HG02981 (cell line): ENCODE measurements at regions not wholly inside any gene's neighbourhood (a gene's known extent, or its start where the extent isn't known, plus 50 kb on each side); places are given as distances from the start of the nearest gene placed in this dataset.
"Not testable (repeated sequence)": the region's sequence is repeated elsewhere in the genome, so short reads cannot be mapped to it uniquely, and the experiment has no call there.

Experiments
- ATAC-seq: cut with Tn5 transposase; IDR thresholded peaks from one replicate; pipeline ENCODE4 v1.9.1; 2021; ENCODE audit warnings: mild to moderate bottlenecking, moderate library complexity; ENCODE audit not compliant: unreplicated experiment

DNA sequence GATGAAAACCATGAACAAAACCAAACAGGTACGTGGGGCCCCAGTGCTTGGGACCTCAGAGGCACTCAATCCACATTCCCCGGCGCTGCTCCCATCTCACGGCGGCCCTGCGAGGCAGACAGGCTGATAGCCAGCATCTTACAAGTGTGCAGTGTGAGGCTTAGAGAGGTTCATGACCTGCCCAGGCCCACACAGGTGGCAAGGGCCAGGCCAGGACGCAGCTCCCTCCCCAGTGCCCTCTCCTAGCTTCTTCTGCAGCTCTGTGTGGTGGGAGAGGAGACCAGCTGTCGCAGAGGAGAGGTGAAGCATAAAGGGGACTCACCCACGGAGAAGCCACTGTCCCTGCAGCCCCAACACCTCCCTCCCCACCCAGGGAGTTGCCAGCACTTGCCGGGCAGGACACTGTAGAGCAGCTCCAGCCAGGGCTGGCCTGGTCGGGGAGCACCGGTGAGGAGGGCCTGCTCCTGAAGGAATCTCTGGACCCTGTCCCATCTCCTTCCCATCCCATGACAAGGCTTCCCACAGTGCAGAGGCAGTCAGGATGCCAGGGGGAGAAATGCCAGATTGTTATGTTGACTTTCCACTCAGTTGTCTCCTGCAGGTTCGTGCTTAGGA lies 92.4 kb upstream of the TMEM45B start:
- no peak for ATAC-seq

DNA sequence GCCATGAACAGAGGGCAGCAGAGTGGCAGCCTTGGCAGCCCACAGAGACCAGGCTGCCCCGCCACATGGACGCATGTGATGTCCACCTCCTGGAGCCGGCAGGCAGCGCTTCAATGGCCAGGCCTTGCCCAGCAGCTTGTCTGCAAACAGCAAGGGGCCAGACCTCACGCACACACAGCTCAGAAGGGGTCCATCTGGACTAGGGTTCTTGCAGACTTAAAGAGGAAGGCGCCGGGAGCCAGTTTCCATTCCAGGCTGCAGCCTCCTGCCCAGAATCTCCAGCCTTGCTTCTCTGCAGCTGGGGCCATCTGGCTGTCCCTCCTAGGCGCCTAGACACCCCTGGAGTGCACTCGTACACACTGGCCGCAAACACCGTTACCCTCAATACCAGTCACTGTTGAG lies 91.9 kb upstream of the TMEM45B start:
- ATAC-seq: no peak

DNA sequence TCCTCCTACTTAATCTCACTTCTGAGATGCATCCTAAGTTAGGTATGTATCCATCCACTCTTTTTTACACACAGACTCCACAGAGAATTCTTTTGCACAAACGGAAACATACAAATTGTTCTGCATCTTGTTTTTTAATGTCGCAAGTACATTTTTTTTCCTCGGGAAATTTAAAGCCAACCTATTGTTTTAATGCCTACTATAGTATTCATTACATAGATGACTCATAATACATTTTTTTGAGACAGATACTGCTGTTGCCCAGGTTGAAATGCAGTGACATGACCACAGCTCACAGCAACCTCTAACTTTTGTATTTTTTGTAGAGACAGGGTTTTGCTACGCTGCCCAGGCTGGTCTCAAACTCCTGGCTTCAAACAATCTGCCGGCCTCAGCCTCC lies 90.8 kb upstream of the TMEM45B start:
- ATAC-seq: no peak

DNA sequence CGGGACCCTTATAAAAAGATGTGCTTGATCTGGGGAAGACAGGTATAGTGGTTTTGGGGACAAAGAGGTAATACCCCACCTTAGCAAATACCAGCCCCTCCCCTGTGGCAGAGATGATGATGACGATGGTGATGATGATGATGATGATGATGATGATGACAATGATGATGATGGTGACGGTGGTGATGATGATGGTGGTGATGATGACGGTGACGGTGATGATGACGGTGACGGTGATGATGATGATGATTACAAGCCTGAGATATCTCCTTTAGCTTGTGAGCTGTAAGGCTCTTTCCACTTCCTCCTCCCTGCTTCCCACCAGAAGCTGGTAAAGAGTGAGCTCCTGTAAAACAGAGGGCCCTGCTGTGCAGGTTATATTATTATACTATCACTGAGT lies 89.5 kb upstream of the TMEM45B start:
- no peak for ATAC-seq

DNA sequence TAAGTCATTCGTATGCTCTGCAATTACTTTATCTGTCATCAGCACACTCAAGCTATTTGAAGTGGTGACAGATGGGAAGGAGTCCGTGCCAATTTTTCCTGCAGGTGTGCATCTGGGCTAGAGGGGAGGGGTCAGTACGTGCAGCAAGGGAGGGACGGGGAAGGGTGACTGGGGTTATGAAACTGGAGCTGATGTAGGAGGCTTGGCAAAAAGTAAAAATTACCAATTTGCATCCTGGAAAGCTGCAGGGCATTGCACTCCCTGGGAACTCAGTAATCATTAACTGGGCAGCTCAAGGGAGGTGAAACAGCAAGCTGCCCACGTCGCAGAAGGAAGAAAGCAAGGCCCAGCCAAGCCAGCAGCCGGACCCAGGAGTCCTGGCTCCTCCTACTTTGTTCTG lies 87.1 kb upstream of the TMEM45B start:
- ATAC-seq: no peak

DNA sequence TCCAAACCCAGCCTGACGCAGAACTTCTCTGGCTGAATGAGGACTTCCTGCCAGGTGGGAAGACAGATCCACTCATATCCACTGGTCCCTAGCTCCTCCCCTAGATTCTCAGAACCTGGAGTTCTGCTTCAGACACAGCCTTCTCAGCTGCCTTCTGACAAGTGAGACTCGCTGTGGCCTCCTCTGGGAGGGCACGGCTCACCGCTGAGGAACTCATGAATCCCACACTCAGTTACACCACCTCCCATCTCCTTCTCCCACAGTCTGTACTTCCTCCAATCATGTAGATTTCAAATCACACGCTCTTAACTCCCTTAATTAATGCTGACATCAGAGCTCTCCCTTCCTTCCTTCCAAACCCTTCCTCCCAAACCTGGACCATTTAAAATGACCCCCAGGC lies 86.4 kb upstream of the TMEM45B start:
- no peak for ATAC-seq

DNA sequence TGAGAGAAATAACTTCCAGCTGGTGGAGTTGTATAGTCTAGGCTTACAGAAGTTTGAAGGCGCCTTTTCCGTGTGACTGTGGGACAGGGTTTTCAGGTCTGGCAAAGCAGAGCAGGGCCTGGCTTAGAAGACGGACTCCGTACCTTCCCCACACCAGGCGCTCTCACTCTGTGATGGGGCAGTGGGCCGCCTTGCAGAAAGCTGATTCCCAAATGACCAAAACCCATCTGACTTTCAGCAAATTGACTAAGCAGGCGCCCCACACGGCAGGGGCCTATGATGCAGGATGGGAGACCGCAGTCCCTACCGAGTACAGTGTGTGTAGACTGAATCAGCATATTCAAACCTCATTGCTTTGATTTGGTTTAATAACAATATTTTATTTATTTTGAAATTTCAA lies 85.8 kb upstream of the TMEM45B start:
- ATAC-seq: no peak

DNA sequence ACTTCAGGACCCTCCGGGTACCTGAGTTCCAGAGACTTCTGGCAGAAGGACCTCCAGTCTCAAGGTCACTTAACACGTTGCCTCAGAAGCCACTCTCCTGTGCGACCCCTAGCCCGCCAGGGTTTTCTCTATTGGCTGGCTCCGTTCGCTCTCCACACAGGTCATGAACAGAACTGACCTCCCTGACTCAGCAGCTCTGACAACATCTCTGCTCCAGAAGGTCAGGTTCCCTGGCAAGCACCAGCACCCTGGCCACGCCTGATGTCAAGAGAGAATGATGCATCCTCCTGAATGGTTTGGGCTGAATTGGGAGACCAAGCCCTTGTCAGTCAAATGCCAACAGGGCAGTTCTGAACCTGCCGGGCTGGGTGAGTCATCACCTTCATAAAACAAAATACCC lies 84.3 kb upstream of the TMEM45B start:
- no peak for ATAC-seq

DNA sequence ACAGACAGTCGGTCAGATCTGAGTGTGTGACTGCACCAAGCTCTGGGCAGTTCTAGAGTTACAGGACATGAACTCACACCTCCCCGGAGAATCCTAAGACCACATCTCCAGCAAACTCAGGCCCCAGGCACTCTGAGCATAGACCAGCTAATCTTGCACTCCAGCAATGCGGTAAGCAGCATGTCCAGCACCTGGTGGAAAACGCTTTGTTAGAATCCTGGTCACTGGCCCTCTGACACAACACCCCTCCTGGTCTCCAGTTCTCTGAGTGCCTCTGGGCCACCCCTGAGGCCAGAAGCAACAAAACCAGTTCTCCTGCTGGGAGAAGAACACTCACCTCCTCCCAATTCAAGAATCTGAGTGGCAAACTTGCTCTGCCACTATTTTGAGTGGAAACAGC lies 82.7 kb upstream of the TMEM45B start:
- ATAC-seq: no peak

DNA sequence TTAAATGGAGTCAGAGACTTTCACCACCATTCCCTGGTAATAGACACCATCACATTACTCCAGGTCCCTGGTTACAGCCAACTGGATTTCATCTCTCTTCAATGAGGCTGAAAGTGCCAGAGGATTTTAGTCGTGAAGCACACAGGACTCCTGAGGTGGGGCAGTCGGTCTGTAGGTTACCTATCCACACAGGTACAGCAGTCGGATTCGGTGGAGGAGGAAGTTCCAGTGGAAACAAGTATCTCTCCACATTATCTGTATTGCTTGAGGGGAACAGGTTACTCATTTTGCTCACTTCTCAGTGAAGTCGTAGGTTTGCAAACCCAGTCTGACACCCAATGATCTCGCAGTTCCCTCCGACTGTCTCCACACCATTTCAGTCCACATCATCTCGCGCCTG lies 82.3 kb upstream of the TMEM45B start:
- ATAC-seq: no peak

DNA sequence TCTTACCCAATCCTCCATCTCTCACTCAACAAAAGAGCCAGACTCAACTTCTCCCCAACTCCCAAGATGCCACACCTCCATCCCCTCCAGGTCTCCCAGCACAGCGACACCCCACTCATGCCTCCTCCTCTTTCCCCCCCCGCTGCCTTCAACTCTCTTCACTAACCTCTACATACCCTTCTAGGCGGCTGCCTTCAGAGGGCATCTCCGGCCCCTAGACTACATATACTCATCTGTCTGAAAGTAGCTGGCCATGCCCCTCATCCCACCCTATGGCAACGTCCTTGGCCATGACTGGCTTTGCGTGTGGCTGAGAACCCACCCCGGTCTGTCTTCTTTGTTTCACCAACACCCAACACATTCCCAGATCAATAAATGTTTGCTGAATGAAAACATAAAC lies 81.7 kb upstream of the TMEM45B start:
- ATAC-seq: no peak

DNA sequence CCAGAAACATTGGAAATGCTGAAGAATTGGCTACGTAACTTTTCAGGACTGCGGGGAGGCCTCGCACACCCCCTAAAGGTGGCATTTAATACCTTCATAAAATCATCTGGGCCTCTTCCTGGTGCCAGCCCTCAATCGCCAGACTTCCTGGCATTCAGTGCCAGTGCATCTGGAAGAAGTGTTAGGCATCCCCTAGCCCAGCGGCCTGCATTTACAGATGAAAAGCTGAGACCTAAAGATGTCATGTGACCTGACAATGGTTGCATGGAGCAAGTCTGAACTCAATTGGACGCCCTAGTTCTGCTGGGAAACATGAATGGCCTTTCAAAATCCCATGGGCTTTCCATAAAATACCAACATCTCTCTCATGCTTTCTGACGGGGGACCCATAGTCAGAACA lies 81.0 kb upstream of the TMEM45B start:
- no peak for ATAC-seq

DNA sequence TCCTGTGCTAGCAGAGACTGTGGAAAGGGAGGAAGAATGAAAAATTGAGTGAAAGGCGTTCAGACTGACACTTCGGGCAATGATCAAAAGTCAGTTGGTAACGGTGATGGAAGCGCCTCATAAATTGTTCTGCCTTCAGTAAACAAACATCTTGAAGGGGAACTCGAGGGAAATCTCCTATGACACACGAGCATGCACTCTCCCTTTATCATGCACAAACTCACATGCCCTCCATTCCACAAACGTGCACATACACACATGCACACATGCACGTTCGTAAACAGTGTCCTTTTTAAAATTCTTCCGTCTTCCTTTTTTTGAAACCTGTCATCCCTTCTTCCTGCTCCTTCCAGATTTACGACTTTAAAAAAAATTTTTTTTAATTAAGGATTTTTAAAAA lies 77.8 kb upstream of the TMEM45B start:
- ATAC-seq: no peak

DNA sequence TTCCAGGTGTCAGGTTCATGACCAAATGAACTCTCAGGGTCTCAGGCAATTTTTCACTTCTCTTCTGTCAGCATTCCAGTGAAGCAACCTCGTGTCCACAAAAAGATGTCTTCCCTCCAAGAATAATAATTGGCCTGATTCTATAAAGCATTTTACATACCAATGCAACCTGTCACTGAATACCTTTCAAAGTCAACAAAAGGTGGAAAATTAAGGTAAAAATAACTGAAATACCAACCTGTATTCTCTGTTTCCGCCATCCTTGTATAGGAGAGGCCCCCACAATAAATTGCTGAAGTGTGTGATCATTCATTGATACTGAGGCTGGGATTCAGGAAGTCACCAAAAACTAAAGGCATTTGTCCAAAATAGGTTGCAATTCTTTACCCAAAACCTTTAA lies 77.4 kb upstream of the TMEM45B start:
- no peak for ATAC-seq

DNA sequence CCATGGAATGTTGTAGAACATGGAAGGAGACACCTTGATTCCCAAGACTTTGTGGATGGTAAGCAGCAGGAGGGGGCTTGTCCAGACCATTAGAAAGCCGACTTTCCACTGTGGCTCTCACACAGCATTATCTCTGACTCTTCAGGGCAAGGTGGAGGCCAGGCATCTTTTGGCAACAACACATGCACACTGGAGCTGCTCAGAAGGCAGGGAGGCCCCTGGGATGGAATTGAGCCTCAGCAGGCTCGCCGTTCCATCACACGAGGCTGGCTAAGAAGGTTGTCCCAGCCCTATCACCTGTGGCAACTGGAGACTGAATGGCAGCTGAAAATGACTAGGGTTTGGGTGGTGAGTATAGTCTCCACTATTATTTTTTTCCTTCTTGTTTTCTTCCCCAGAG lies 76.3 kb upstream of the TMEM45B start:
- ATAC-seq: no peak

DNA sequence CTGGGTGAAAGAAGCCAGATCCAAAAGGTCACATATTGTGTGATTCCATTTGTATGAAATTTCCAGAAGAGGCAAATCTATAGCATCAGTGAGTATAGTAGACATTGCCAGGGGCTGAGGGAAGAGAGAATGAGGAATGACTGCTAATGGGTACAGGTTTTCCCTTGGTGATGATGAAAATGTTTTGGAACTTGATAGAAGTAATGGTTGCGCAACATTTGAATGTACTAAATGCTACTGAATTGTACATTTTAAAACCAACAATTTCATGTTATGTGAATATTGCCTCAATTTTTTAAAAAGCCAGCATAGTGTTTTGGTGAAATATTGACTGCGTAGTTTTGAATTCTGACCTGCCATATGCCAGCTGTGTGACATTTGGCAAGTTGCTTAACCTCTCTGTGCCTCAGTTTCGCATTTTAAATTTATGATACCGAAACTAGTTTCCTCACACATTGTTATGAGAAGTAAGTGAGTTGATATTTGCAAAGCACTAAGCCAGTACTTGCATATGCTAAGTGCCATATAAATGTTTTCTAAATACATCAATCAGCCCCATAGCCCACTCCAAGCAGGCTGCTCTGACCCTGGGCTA lies 75.4 kb upstream of the TMEM45B start:
- ATAC-seq: no peak

DNA sequence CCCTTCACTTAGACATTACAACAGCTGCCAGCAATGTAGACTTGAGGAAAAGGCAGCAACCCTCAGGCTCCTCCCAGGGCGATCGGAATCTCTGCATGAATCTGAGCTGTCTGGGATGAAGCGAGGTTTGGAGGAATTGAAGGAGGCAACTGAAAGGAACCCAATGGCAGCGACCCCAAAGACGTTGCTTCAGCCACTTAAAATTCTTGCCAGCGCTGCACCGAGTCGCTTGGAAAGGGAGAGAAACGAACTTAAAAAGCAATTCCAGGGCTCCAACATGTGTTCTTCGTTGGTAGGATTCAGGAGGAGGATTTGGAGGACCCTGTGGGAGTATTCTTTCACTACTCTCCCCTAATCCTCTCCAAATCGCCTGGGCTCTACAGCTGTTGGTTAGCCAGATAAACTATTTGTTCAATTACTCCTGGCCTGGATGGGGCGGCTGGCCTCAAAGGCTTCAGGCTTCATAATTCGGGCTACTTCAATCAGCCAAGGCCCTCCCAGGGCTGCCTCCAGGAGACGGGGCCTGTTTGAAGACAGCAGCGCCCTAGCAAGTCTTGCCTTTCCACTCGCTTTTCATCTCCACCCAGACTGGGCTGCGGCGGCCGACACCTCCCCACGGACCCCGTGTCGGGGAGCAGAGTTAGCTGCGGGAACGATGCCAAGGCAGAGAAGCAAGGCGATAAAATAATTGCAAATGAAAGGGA lies 72.4 kb upstream of the TMEM45B start:
- ATAC-seq: no peak

DNA sequence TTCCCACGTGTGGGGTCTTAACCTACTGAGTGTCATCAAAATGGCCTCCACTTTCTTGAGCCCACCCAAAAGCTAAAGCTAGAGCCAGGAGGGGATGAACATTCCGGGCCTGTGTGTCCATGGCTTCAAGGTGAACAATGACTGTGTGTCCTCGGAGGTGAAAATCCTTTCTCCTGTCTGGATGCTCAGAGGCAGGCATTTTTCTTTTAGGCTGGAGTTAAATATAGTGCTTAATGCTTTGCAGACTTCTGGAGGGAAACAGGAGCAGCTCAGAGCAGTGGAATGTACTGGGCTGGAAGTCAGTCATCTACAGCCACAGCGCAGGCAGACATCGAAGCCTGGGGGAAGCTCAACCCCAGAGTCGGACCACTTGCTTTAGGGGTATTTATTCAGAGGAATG lies 68.6 kb upstream of the TMEM45B start:
- no peak for ATAC-seq

DNA sequence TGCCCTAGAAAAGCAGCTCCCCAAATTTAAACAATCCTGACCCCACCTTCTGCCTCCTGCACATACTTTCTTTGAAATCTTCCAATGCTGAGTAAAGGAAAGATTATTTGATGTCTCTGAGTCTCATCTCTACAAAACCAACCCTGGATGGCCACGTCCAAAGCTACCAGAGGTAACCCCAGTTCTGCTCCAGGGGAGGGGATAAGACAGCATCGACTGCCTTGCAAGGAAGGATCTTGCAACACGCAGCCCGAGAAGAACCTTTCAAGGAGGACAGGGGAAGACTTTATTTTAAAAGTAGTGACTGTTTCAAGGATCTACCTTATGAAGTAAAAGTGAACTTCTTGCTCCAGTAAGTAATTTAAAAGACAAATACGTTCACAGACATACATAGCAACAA lies 66.5 kb upstream of the TMEM45B start:
- no peak for ATAC-seq

DNA sequence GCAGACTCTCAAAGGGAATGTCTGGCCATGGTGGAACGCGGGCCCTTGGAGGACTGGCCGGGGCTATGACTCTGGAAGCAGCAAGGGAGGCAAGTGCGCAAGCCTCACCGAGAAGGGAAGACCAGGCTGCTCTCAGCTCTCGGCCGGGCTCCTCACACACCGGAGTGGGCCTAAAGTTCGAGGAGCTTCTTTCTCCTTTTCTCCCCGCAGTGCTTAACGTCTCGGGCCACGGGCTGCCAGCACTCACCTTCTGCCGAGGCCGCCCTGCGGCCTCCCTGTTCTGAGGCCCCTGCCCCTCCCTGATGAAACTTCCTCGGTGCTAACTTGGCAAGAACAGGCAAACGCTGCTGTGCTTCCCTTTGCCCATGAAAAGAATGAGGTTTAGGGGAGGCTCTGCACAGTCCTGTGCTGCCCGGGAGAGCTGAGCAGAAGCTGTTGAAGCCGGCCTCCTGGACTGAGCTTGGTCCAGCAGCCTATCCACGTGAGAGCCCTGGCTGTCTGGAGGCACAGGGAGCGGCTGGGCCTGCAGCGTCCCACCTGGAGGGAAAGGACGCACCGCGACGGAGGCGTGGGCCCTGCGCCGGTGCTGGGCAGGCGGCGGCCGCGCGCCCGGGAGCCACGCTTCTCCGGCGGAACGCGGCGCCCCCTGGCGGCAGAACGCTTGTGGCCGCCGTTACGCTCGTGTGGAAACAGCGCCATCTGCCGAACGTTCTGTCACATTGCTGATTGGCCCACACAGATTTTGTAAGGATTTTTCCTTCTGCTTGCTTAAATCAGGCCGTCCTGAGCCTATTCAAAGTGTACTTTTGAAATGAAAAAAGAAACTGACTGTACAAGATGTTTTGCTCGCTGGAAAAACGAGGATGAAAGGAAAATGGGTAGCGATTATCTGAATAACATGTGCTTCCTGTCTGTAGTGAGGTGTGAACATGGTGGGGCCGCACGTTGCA lies 65.0 kb upstream of the TMEM45B start:
- peak; percentile 87 for ATAC-seq

DNA sequence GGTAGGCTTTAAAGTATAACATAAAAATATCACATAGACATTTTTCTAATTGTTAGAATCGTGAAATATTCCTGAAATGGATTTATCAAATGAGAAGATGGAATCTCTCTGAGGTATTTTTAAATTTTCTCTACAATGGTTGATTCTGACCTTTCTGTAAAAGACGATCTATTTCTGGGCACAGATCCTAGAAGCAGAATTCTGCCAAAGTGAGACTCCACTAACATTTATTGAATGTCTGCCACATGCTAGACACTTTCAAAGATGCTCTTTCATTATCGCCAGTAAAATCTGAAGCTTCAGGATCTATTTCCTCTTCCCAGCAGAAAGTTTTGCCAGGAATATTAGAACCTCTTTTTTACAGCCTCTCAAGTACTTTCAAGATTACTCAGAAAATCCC lies 64.1 kb upstream of the TMEM45B start:
- no peak for ATAC-seq

DNA sequence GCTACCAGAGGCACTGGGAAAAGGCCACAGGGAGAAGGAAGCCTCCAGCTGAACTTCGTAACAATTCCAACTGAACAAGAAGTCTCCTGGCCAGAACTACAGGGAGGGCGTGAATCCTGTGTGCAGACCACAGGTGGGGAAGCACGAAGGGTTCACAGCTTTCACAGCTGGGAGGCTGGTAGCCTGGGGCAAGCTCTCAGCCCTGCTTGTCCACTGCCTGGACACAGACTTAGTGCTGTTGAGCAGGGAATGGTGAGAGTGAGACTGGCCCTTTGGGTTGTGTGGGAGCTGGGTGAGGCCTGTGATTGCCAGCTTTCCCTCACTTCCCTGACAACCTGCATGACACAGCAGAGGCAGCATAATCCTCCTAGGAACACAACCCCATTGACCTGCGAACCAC lies 52.1 kb upstream of the TMEM45B start:
- not testable (repeated sequence) for ATAC-seq
